ENCODE measurements at regions not wholly inside any gene's neighbourhood (a gene's known extent, or its start where the extent isn't known, plus 50 kb on each side); places are given as distances from the start of the nearest gene placed in this dataset.

Small RNAs in the stretch of these regions (microRNA-seq; reads per million reads assigned to microRNA genes)
- 0 reads per million in 3 donors for gene MIR4277

Small RNAs in the stretch of these regions (small RNA-seq; reads per million reads assigned to genes)
- gene AC091849.1 (0 reads per million in 4 donors), gene MIR4277 (0 reads per million in 4 donors)

All from spleen (tissue), 7 donors.